ENCODE measurements at regions not wholly inside any gene's neighbourhood (a gene's known extent, or its start where the extent isn't known, plus 50 kb on each side); places are given as distances from the start of the nearest gene placed in this dataset.

DNA sequence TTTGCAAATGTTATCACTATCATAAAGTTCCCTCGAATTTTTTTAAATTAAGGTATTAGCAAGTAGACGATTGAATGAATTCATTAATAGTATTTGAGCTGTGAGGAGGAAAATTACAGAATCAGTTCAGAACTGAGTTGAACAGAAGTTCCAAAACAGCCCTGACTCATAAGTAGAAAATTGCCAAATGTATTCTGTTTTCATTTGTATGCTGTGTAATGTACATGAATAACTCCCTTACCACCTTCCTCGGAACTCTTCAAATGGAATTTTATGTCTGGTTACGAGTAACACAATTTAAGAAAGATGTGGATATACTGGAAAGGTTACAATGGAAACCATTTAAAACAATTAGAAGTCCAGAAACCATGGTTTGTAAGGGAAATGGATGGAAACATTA lies 283.3 kb upstream of the FAR2 start:
- peaks cover 4% of the 10 kb centered on the region for H3K9me3 Mint-ChIP-seq
- no peak for DNase-seq (ENCODE audit: extremely low spot score, unreplicated experiment)
- no peak overlapping the region for H3K4me3 Mint-ChIP-seq
- TF ChIP-seq, protein P1, sequence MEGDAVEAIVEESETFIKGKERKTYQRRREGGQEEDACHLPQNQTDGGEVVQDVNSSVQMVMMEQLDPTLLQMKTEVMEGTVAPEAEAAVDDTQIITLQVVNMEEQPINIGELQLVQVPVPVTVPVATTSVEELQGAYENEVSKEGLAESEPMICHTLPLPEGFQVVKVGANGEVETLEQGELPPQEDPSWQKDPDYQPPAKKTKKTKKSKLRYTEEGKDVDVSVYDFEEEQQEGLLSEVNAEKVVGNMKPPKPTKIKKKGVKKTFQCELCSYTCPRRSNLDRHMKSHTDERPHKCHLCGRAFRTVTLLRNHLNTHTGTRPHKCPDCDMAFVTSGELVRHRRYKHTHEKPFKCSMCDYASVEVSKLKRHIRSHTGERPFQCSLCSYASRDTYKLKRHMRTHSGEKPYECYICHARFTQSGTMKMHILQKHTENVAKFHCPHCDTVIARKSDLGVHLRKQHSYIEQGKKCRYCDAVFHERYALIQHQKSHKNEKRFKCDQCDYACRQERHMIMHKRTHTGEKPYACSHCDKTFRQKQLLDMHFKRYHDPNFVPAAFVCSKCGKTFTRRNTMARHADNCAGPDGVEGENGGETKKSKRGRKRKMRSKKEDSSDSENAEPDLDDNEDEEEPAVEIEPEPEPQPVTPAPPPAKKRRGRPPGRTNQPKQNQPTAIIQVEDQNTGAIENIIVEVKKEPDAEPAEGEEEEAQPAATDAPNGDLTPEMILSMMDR (conservative IDR thresholded peaks at IDR 0.05) = no peak
- peaks cover 5% of the 10 kb centered on the region for H3K4me1 Mint-ChIP-seq (ENCODE audit: unreplicated experiment)
- H3K36me3 Mint-ChIP-seq = peaks cover 6% of the 10 kb centered on the region
- H3K27ac Mint-ChIP-seq = no peak overlapping the region
- peaks cover 8% of the 10 kb centered on the region for H3K27me3 Mint-ChIP-seq

GRCh38 chr12:28866296-28866695 lies 282.8 kb upstream of the FAR2 start:
- H3K9me3 Mint-ChIP-seq = peaks cover 4% of the 10 kb centered on the region
- no peak overlapping the region for H3K27ac Mint-ChIP-seq
- H3K36me3 Mint-ChIP-seq = peaks cover 6% of the 10 kb centered on the region
- peaks cover 5% of the 10 kb centered on the region for H3K4me1 Mint-ChIP-seq (ENCODE audit: unreplicated experiment)
- peaks cover 8% of the 10 kb centered on the region for H3K27me3 Mint-ChIP-seq
- DNase-seq (ENCODE audit: extremely low spot score, unreplicated experiment) = no peak
- H3K4me3 Mint-ChIP-seq = no peak overlapping the region
- TF ChIP-seq, protein P1 (conservative IDR thresholded peaks at IDR 0.05) = no peak

- H3K9me3 Mint-ChIP-seq = peaks cover 4% of the 10 kb centered on the region
- TF ChIP-seq, protein P1 (conservative IDR thresholded peaks at IDR 0.05) = no peak
Observed at GRCh38 chr12:28866715-28867503, 282.2 kb upstream of the FAR2 start.

GRCh38 chr12:28868414-28868813 lies 280.7 kb upstream of the FAR2 start:
- peaks cover 13% of the 10 kb centered on the region for H3K27me3 Mint-ChIP-seq
- no peak for DNase-seq (ENCODE audit: extremely low spot score, unreplicated experiment)
- H3K4me3 Mint-ChIP-seq = no peak overlapping the region
- peaks cover 5% of the 10 kb centered on the region for H3K4me1 Mint-ChIP-seq (ENCODE audit: unreplicated experiment)
- TF ChIP-seq, protein P1 (conservative IDR thresholded peaks at IDR 0.05) = no peak
- peaks cover 6% of the 10 kb centered on the region for H3K36me3 Mint-ChIP-seq
- H3K9me3 Mint-ChIP-seq = peaks cover 4% of the 10 kb centered on the region
- H3K27ac Mint-ChIP-seq = no peak overlapping the region

More at GRCh38 chr12:28866715-28867503, 282.2 kb upstream of the FAR2 start:
- no peak for DNase-seq (ENCODE audit: extremely low spot score, unreplicated experiment)
- H3K4me3 Mint-ChIP-seq = no peak overlapping the region
- peaks cover 8% of the 10 kb centered on the region for H3K27me3 Mint-ChIP-seq
- H3K4me1 Mint-ChIP-seq (ENCODE audit: unreplicated experiment) = peaks cover 5% of the 10 kb centered on the region
- H3K36me3 Mint-ChIP-seq = peaks cover 6% of the 10 kb centered on the region
- H3K27ac Mint-ChIP-seq = no peak overlapping the region

- peaks cover 5% of the 10 kb centered on the region for H3K4me1 Mint-ChIP-seq (ENCODE audit: unreplicated experiment)
- H3K36me3 Mint-ChIP-seq = peaks cover 6% of the 10 kb centered on the region
- TF ChIP-seq, protein P1 (conservative IDR thresholded peaks at IDR 0.05) = no peak
- DNase-seq (ENCODE audit: extremely low spot score, unreplicated experiment) = no peak
- H3K27ac Mint-ChIP-seq = peak overlapping the region; percentile 40
- peak overlapping the region; percentile 14 for H3K4me3 Mint-ChIP-seq
- H3K9me3 Mint-ChIP-seq = peaks cover 4% of the 10 kb centered on the region
- H3K27me3 Mint-ChIP-seq = peaks cover 13% of the 10 kb centered on the region
Observed at GRCh38 chr12:28869197-28869596, 279.9 kb upstream of the FAR2 start.

All from type B pancreatic cell (in vitro differentiated cells).